Thyroid gland (tissue), 4 donors: ENCODE measurements at regions not wholly inside any gene's neighbourhood (a gene's known extent, or its start where the extent isn't known, plus 50 kb on each side); places are given as distances from the start of the nearest gene placed in this dataset.
A peak's percentile ranks its signal among the peaks of the same experiment; 100 is the strongest.

Source experiments
- DNase-seq, 2 donors: peaks; one replicate each; pipeline ENCODE4 v3.0.0-alpha.2; 2019
- H3K27ac ChIP-seq, 3 donors: fragments of 200-600 bp; sonication (generic); 1 replicate in 2 of 3; 2 replicates in 1 of 3; pipeline ENCODE4 v1.5.1; 2016 to 2019; ENCODE audit warnings: mild to moderate bottlenecking in 1 of 3, moderate library complexity in 1 of 3
- H3K27me3 ChIP-seq: fragments of 200-600 bp; sonication (generic); one replicate; pipeline ENCODE4 v1.5.1; 2019
- H3K36me3 ChIP-seq, 2 donors: fragments of 200-600 bp; sonication (generic); one replicate each; pipeline ENCODE4 v1.5.1; 2016 to 2019
- H3K4me1 ChIP-seq, 2 donors: fragments of 200-600 bp; sonication (generic); one replicate each; pipeline ENCODE4 v1.5.1; 2017 to 2019
- H3K4me3 ChIP-seq, 3 donors: fragments of 200-600 bp; sonication (generic); replicated peaks in 1 of 3; 1 replicate in 2 of 3; 2 replicates in 1 of 3; pipeline ENCODE4 v1.5.1; 2016; ENCODE audit warnings: mild to moderate bottlenecking in 1 of 3
- H3K9me3 ChIP-seq: fragments of 200-600 bp; sonication (generic); one replicate; pipeline ENCODE4 v1.5.1; 2017
- CTCF ChIP-seq, 6 experiments: fragments of 200-600 bp in 3 of 6; fragments of 450-650 bp in 3 of 6; sonication (generic) in 3 of 6; IDR thresholded peaks; one replicate each; pipeline ENCODE4 v1.5.1; 2016 to 2019; ENCODE audit warnings: antibody characterized with exemption in 6 of 6, mild to moderate bottlenecking in 2 of 6, inconsistent platforms in 1 of 6, moderate library complexity in 1 of 6
- POLR2A ChIP-seq, 2 donors: fragments of 450-650 bp; IDR thresholded peaks; one replicate each; pipeline ENCODE4 v1.6.1; 2017; ENCODE audit warnings: antibody characterized with exemption in 2 of 2, mild to moderate bottlenecking in 2 of 2, moderate library complexity in 1 of 2
- WGBS, 2 donors: methylation state at CpG; one replicate each; pipeline ENCODE4 v1.1.5; 2017; 5-methylcytosine and 5-hydroxymethylcytosine counted together
- intact Hi-C: fragments of 100-400 bp; cut with DNase I; formaldehyde crosslinking; loops from one replicate; pipeline ENCODE4 v1.15.1; 2023

- Histone ChIP-seq H3K27ac (no peak overlapping the region), H3K4me1 (peaks cover 5 to 10% of the 10 kb centered on the region in 2 donors), H3K4me3 (no peak overlapping the region), H3K36me3 (no peaks in the 10 kb centered on the region), H3K27me3 (no peaks in the 10 kb centered on the region), H3K9me3 (no peaks in the 10 kb centered on the region)
- intact Hi-C loops = loop anchor here (10.0 kb wide), 1 partner anchor 458 kb away; the partner anchor contains the start of gene EFNB1
- DNase-seq = no peak
- TF ChIP-seq POLR2A (IDR thresholded peaks at IDR 0.05) (no peak), CTCF (IDR thresholded peaks at IDR 0.05) (no peak)
- WGBS, 2 donors = 71 to 87% methylated on average over 6 to 9 of the region's 10 CpGs
Measured at GRCh38 chrX:69282893-69283690, 117.8 kb upstream of the PJA1 start.

GRCh38 chrX:69280933-69281332 is 115.7 kb upstream of the PJA1 start:
- intact Hi-C loops = loop anchor here (10.0 kb wide), 1 partner anchor 456 kb away; the partner anchor contains the start of gene EFNB1
- 10 to 28% methylated on average over 2 to 3 of the region's 4 CpGs for WGBS, 2 donors

GRCh38 chrX:69279234-69279633 is 114.0 kb upstream of the PJA1 start:
- no peak for DNase-seq
- H3K27me3 ChIP-seq = no peaks in the 10 kb centered on the region
- no peak for TF ChIP-seq CTCF (IDR thresholded peaks at IDR 0.05)
- no peak for TF ChIP-seq POLR2A (IDR thresholded peaks at IDR 0.05)
- intact Hi-C loops = no loop called here
- H3K4me1 ChIP-seq = no peaks in the 10 kb centered on the region
- no peak overlapping the region for H3K27ac ChIP-seq
- H3K9me3 ChIP-seq = no peaks in the 10 kb centered on the region
- 87 to 100% methylated on average over 2 to 3 of the region's 3 CpGs for WGBS, 2 donors
- H3K36me3 ChIP-seq = no peaks in the 10 kb centered on the region
- H3K4me3 ChIP-seq = no peak overlapping the region

More at GRCh38 chrX:69280933-69281332, 115.7 kb upstream of the PJA1 start:
- no peaks in the 10 kb centered on the region for H3K27me3 ChIP-seq
- no peaks in the 10 kb centered on the region for H3K9me3 ChIP-seq
- H3K4me1 ChIP-seq = peaks cover 0 to 4% of the 10 kb centered on the region in 2 donors
- H3K27ac ChIP-seq = no peak overlapping the region
- H3K36me3 ChIP-seq = no peaks in the 10 kb centered on the region
- DNase-seq = peak in 1 of 2 donors; percentile 22
- TF ChIP-seq POLR2A (IDR thresholded peaks at IDR 0.05) = no peak
- no peak overlapping the region for H3K4me3 ChIP-seq

GRCh38 chrX:69278031-69278687 is 112.9 kb upstream of the PJA1 start:
- no peaks in the 10 kb centered on the region for H3K36me3 ChIP-seq
- 50 to 73% methylated on average over 7 to 10 of the region's 16 CpGs for WGBS, 2 donors
- H3K27ac ChIP-seq = no peak overlapping the region
- no peak for TF ChIP-seq CTCF (IDR thresholded peaks at IDR 0.05)
- no peak for TF ChIP-seq POLR2A (IDR thresholded peaks at IDR 0.05)
- no peak for DNase-seq
- intact Hi-C loops = no loop called here
- no peak overlapping the region for H3K4me3 ChIP-seq
- H3K4me1 ChIP-seq = no peaks in the 10 kb centered on the region
- no peaks in the 10 kb centered on the region for H3K9me3 ChIP-seq
- no peaks in the 10 kb centered on the region for H3K27me3 ChIP-seq

- no peak overlapping the region for H3K27ac ChIP-seq
- intact Hi-C loops = no loop called here
- TF ChIP-seq POLR2A (IDR thresholded peaks at IDR 0.05) (no peak), CTCF (IDR thresholded peaks at IDR 0.05) (no peak)
Measured at GRCh38 chrX:69277369-69277990, 112.2 kb upstream of the PJA1 start.

More at GRCh38 chrX:69277369-69277990, 112.2 kb upstream of the PJA1 start:
- H3K4me3 ChIP-seq = no peak overlapping the region
- DNase-seq = no peak
- H3K9me3 ChIP-seq = no peaks in the 10 kb centered on the region
- no peaks in the 10 kb centered on the region for H3K27me3 ChIP-seq
- 85 to 88% methylated on average over 2 to 4 of the region's 9 CpGs for WGBS, 2 donors
- no peaks in the 10 kb centered on the region for H3K36me3 ChIP-seq
- H3K4me1 ChIP-seq = no peaks in the 10 kb centered on the region
